ENCODE measurements at regions not wholly inside any gene's neighbourhood (a gene's known extent, or its start where the extent isn't known, plus 50 kb on each side); places are given as distances from the start of the nearest gene placed in this dataset.

DNA sequence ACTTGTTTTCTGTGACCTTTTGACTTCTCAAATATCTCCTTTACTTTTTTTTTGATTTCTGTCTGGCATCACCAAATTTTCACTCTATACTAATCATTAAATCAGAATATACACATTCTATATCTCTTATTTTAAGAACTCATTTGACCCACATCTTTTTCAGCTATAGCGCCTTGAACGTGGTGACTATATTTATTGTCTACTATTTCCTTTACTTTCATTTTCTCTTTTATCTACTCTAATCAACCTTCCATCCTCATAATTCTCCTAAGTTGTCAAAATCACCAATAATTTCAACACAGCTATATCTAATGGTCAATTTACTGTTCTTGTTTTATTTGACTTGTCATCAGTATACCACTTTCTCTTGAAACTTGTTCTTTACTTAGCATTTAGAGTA lies 119.0 kb upstream of the CBLB start:
- TF ChIP-seq, protein P1, sequence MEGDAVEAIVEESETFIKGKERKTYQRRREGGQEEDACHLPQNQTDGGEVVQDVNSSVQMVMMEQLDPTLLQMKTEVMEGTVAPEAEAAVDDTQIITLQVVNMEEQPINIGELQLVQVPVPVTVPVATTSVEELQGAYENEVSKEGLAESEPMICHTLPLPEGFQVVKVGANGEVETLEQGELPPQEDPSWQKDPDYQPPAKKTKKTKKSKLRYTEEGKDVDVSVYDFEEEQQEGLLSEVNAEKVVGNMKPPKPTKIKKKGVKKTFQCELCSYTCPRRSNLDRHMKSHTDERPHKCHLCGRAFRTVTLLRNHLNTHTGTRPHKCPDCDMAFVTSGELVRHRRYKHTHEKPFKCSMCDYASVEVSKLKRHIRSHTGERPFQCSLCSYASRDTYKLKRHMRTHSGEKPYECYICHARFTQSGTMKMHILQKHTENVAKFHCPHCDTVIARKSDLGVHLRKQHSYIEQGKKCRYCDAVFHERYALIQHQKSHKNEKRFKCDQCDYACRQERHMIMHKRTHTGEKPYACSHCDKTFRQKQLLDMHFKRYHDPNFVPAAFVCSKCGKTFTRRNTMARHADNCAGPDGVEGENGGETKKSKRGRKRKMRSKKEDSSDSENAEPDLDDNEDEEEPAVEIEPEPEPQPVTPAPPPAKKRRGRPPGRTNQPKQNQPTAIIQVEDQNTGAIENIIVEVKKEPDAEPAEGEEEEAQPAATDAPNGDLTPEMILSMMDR (IDR thresholded peaks at IDR 0.05): no peak
- Histone ChIP-seq H3K9ac (ENCODE audit: low read depth in 2 of 2, low read length in 2 of 2) (no peak overlapping the region), H3K27me3 (no peaks in the 10 kb centered on the region), H3K4me1 (no peaks in the 10 kb centered on the region), H3K4me3 (no peak overlapping the region), H3K27ac (no peak overlapping the region), H3K9me3 (no peaks in the 10 kb centered on the region), H3K36me3 (no peaks in the 10 kb centered on the region)
- intact Hi-C loops (cut with DNase I): no loop called here
- no peak for DNase-seq

DNA sequence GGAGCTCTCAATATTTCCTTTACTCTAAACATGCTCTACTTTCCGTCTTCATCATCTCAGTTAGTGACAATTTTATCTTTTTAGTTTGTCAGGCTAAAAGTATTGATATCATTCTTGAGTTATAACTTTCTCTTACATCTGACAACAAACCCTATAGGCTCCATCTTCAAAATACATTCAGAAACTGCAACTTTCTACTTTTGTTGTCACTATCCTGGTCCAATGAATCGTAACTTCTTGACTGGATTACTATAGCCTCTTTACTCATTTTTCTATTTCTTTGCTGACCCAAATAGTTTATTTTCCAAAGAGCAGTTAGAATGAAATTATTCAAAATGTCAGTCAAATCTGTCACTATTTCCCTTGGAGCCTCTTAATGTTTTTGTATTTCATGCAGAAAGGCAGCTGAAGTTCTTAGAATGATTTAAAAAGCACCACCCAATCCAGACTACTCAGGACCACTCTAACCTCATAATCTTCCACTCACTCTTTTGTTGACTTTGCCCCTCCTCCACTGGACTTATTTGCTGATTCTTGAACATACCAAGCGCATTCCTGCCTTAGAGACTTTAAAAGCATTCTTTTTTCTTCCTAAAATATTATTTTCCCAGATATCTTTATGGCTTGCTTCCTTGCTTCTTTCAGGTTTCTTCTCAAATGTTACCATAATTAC lies 119.9 kb upstream of the CBLB start:
- Histone ChIP-seq H3K27ac (no peak overlapping the region), H3K4me3 (no peak overlapping the region), H3K36me3 (no peaks in the 10 kb centered on the region), H3K9ac (ENCODE audit: low read depth in 2 of 2, low read length in 2 of 2) (no peak overlapping the region), H3K9me3 (no peaks in the 10 kb centered on the region), H3K4me1 (no peaks in the 10 kb centered on the region), H3K27me3 (no peaks in the 10 kb centered on the region)
- no peak for DNase-seq
- TF ChIP-seq, protein P1 (IDR thresholded peaks at IDR 0.05): no peak
- intact Hi-C loops (cut with DNase I): no loop called here

DNA sequence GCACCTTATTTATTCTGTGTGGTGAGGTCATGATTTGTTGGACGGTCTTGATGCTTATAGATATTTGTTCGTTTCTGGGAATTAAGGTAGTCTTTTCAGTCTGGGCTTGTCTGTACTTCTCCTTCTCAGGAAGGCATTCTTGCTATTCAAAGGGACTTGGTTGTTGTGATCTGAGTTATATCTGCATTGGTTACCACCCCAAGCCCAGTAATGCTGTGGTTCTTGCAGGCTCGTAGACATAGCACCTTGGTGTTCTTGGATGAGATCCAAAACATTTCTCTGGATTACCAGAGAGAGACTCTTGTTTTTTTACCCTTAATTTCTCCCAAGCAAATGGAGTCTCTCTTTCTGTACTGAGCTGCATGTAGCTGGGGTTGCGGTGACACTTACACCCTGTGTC lies 128.0 kb upstream of the CBLB start:
- Histone ChIP-seq H3K27me3 (no peaks in the 10 kb centered on the region), H3K4me3 (no peak overlapping the region), H3K36me3 (no peaks in the 10 kb centered on the region), H3K9me3 (no peaks in the 10 kb centered on the region), H3K9ac (ENCODE audit: low read depth in 2 of 2, low read length in 2 of 2) (no peak overlapping the region), H3K27ac (no peak overlapping the region), H3K4me1 (no peaks in the 10 kb centered on the region)
- TF ChIP-seq, protein P1 (IDR thresholded peaks at IDR 0.05): no peak
- DNase-seq: no peak
- intact Hi-C loops (cut with DNase I): no loop called here

DNA sequence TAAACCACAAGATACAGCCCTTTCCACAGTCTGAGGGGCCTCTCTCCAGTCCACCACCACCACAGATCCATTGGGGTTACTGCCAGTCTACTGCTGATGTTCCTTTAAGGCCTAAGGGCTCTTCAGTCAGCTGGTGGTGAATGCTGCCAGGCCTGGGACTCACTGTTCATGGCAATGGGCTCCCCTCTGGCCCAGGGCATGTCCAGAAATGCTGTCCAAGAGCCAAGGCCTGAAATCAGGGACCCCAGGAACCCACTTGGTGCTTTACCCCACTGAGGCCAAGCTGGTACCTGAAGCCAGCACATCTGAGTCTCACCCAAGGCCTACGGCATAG lies 128.6 kb upstream of the CBLB start:
- Histone ChIP-seq H3K4me1 (no peaks in the 10 kb centered on the region), H3K9ac (ENCODE audit: low read depth in 2 of 2, low read length in 2 of 2) (no peak overlapping the region), H3K27me3 (no peaks in the 10 kb centered on the region), H3K36me3 (no peaks in the 10 kb centered on the region), H3K4me3 (no peak overlapping the region), H3K27ac (no peak overlapping the region), H3K9me3 (no peaks in the 10 kb centered on the region)
- no peak for DNase-seq
- intact Hi-C loops (cut with DNase I): no loop called here
- TF ChIP-seq, protein P1 (IDR thresholded peaks at IDR 0.05): no peak

DNA sequence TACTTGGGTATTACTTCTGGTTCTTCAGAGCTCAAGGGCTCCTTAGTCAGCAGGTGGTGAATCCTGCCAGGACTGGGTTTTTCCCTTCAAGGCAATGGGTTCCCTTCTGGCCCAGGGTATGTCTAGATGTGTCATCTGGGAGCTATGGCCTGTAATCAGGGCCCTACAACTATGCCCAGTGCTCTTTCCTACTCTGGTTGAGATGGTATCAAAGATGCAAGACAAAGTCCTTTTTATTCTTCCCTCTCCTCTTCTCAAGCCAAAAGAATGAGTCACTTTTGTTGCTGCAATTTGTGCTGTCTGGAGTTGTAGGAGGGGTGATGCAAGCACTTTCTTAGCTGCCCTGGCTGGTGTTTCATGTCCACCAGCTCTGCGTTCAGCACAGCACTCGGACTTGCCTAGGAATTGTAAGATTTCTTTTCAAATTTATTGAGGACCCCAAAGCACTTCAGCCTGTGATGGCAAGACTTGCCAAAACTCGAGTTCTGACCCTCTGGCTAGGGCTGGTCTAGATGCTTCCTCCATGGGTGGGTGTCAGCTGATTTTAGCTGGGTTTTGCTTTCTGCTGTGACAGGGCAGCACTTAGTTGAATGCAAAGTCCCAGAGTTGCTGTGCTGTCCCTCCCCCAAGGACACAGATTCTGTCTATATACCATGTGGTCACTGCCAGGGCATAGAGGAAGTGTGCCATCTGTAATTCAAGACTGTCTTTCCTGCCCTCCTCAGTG lies 129.2 kb upstream of the CBLB start:
- Histone ChIP-seq H3K9ac (ENCODE audit: low read depth in 2 of 2, low read length in 2 of 2) (no peak overlapping the region), H3K27me3 (no peaks in the 10 kb centered on the region), H3K36me3 (no peaks in the 10 kb centered on the region), H3K27ac (no peak overlapping the region), H3K9me3 (no peaks in the 10 kb centered on the region), H3K4me1 (no peaks in the 10 kb centered on the region), H3K4me3 (no peak overlapping the region)
- DNase-seq: no peak
- intact Hi-C loops (cut with DNase I): no loop called here
- TF ChIP-seq, protein P1 (IDR thresholded peaks at IDR 0.05): no peak

All from colonic mucosa (tissue), 4 donors.